A549 (cell line): ENCODE measurements at regions not wholly inside any gene's neighbourhood (a gene's known extent, or its start where the extent isn't known, plus 50 kb on each side); places are given as distances from the start of the nearest gene placed in this dataset.

Experiments used
- BHLHE40 ChIP-seq: IDR thresholded peaks from 2 replicates; pipeline ENCODE4 v1.6.1; 2012; ENCODE audit warnings: low read depth, low read length, inconsistent platforms
- CTCF ChIP-seq: fragments of >200 bp; sonication (Bioruptor Twin); formaldehyde crosslinking; IDR thresholded peaks from 3 replicates; pipeline ENCODE4 v1.5.1; 2016
- EHMT2 ChIP-seq: fragments of 200-600 bp; sonication (generic); IDR thresholded peaks from 2 replicates; pipeline ENCODE4 v1.6.1; 2016; ENCODE audit warnings: antibody characterized with exemption, low read depth, mild to moderate bottlenecking, moderate library complexity
- HDAC2 ChIP-seq: fragments of 200-600 bp; sonication (generic); IDR thresholded peaks from 2 replicates; pipeline ENCODE4 v1.6.1; 2016
- KDM1A ChIP-seq: fragments of 200-600 bp; sonication (generic); IDR thresholded peaks from 2 replicates; pipeline ENCODE4 v1.6.1; 2016; ENCODE audit warnings: low read depth, mild to moderate bottlenecking

- TF ChIP-seq KDM1A (no peak), HDAC2 (no peak), BHLHE40 (no peak), EHMT2 (no peak), CTCF (no peak)
Observed at GRCh38 chr2:34737146-34737545, 1138.0 kb upstream of the FAM98A start.
